LNCAP (cell line): ENCODE measurements at regions not wholly inside any gene's neighbourhood (a gene's known extent, or its start where the extent isn't known, plus 50 kb on each side); places are given as distances from the start of the nearest gene placed in this dataset.

Experiments used
- TF ChIP-seq, protein P1 (sequence below): fragments of 450-650 bp; IDR thresholded peaks from 2 replicates; pipeline ENCODE4 v1.5.1; 2017; ENCODE audit warnings: mild to moderate bottlenecking

DNA sequence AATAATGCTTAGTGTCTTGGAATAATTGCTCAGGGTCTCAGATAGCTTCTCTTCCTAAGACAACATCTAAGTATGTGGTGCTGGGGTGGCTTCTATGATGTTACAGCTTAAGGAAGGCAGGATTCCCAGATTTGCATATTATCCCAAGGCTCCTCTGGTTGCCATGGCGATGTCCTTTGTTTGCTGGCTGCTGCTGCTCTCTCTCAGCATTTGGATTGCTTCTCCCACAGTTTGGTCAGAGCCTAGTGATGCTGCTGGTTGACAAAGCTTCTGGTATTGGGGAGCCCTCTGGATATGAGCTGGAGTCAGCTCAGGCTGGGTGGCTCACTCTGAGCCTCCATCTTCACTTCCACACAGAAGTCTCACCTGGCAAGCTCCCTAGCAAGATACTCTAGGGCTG, 56.4 kb upstream of the FBXO33 start:
- TF ChIP-seq, protein P1, sequence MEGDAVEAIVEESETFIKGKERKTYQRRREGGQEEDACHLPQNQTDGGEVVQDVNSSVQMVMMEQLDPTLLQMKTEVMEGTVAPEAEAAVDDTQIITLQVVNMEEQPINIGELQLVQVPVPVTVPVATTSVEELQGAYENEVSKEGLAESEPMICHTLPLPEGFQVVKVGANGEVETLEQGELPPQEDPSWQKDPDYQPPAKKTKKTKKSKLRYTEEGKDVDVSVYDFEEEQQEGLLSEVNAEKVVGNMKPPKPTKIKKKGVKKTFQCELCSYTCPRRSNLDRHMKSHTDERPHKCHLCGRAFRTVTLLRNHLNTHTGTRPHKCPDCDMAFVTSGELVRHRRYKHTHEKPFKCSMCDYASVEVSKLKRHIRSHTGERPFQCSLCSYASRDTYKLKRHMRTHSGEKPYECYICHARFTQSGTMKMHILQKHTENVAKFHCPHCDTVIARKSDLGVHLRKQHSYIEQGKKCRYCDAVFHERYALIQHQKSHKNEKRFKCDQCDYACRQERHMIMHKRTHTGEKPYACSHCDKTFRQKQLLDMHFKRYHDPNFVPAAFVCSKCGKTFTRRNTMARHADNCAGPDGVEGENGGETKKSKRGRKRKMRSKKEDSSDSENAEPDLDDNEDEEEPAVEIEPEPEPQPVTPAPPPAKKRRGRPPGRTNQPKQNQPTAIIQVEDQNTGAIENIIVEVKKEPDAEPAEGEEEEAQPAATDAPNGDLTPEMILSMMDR = no peak

DNA sequence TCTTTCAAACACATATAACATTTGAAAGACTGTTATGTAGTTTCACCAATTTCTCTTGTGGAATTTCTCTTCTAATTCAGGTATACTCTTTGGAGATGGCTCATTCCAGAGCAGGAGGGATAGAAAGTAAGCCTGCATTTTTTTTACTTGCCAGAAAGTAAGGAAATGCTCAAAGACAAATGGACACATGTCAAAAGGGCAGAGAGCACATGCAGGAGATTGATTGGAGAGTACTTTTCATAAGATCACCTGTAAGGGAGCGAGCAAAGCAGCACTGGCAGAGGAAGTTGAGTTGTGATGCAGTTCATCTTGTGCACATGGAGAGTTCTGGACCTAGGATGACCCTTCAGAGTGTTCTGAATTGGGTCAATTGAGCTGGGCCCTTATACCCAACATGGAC, 51.4 kb upstream of the FBXO33 start:
- TF ChIP-seq, protein P1 = no peak
